ENCODE measurements at regions not wholly inside any gene's neighbourhood (a gene's known extent, or its start where the extent isn't known, plus 50 kb on each side); places are given as distances from the start of the nearest gene placed in this dataset.

- WGBS, 2 donors, result 48 to 51% methylated on average over 11 of the region's 11 CpGs
- TF ChIP-seq, protein P1, sequence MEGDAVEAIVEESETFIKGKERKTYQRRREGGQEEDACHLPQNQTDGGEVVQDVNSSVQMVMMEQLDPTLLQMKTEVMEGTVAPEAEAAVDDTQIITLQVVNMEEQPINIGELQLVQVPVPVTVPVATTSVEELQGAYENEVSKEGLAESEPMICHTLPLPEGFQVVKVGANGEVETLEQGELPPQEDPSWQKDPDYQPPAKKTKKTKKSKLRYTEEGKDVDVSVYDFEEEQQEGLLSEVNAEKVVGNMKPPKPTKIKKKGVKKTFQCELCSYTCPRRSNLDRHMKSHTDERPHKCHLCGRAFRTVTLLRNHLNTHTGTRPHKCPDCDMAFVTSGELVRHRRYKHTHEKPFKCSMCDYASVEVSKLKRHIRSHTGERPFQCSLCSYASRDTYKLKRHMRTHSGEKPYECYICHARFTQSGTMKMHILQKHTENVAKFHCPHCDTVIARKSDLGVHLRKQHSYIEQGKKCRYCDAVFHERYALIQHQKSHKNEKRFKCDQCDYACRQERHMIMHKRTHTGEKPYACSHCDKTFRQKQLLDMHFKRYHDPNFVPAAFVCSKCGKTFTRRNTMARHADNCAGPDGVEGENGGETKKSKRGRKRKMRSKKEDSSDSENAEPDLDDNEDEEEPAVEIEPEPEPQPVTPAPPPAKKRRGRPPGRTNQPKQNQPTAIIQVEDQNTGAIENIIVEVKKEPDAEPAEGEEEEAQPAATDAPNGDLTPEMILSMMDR (IDR thresholded peaks at IDR 0.05), result no peak
- H3K4me1 ChIP-seq, result peaks cover 0 to 8% (median 0%) of the 10 kb centered on the region in 9 donors
- no peaks in the 10 kb centered on the region for H3K9me3 ChIP-seq
- no peak overlapping the region for H3K4me3 ChIP-seq
- no peak for DNase-seq
- no peak overlapping the region for H3K27ac ChIP-seq
- peak in 5 of 8 donors; percentile 7 to 52 (median 47) for ATAC-seq
- intact Hi-C loops (cut with DNase I), result no loop called here
- peaks cover 0 to 23% (median 0%) of the 10 kb centered on the region in 7 donors for H3K27me3 ChIP-seq
- H3K36me3 ChIP-seq, result no peaks in the 10 kb centered on the region
Observed at GRCh38 chr7:26614503-26614902, 249.9 kb downstream of the SKAP2 start.

DNA sequence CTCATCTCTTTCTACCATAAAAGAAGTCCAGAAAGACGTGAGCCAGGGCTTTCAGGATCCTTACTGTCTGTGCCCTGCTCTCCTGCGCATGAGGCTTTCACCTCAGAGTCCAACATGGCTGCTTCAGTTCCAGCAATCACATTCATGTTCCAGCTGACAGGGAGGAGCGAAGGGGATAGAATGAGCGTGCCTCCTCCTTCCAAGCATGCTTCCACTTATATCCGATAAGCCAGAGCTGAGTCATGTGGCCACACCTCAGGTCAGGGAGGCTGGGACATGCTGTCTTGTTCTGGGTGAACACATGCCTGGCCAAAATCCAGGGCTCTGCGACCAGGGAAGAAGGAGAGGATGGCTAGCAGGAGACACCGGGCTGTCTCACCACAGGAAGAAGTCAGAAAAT, 248.2 kb downstream of the SKAP2 start:
- ATAC-seq (no peak), DNase-seq (no peak)
- Histone ChIP-seq H3K4me3 (no peak overlapping the region), H3K27me3 (peaks cover 0 to 20% (median 0%) of the 10 kb centered on the region in 7 donors), H3K9me3 (no peaks in the 10 kb centered on the region), H3K4me1 (peaks cover 0 to 8% (median 0%) of the 10 kb centered on the region in 9 donors), H3K36me3 (no peaks in the 10 kb centered on the region), H3K27ac (no peak overlapping the region)
- TF ChIP-seq, protein P1 (IDR thresholded peaks at IDR 0.05), result no peak
- intact Hi-C loops (cut with DNase I), result no loop called here
- 81 to 86% methylated on average over 7 of the region's 7 CpGs for WGBS, 2 donors

- TF ChIP-seq, protein P1 (IDR thresholded peaks at IDR 0.05), result no peak
- Histone ChIP-seq H3K27me3 (peaks cover 0 to 19% (median 0%) of the 10 kb centered on the region in 7 donors), H3K27ac (no peak overlapping the region), H3K4me3 (no peak overlapping the region), H3K36me3 (no peaks in the 10 kb centered on the region), H3K9me3 (no peaks in the 10 kb centered on the region), H3K4me1 (peaks cover 0 to 8% (median 0%) of the 10 kb centered on the region in 9 donors)
- DNase-seq, result no peak
- no peak for ATAC-seq
- 92 to 94% methylated on average over 7 of the region's 7 CpGs for WGBS, 2 donors
- intact Hi-C loops (cut with DNase I), result no loop called here
Observed at GRCh38 chr7:26617066-26617465, 247.3 kb downstream of the SKAP2 start.

Data from heart right ventricle (tissue), 16 donors.